Neural progenitor cell (in vitro differentiated cells): ENCODE measurements at regions not wholly inside any gene's neighbourhood (a gene's known extent, or its start where the extent isn't known, plus 50 kb on each side); places are given as distances from the start of the nearest gene placed in this dataset.

Experiments
- DNase-seq: peaks from one replicate; pipeline ENCODE4 v3.0.0-alpha.2; 2016; ENCODE audit warnings: low spot score
- H2AFZ ChIP-seq: fragments of 200-600 bp; sonication (generic); replicated peaks from 2 replicates; pipeline ENCODE4 v1.6.1; 2016; ENCODE audit warnings: antibody characterized with exemption
- H3F3A ChIP-seq: fragments of 200-600 bp; sonication (generic); 2 replicates; pipeline ENCODE4 v1.6.1; 2016; ENCODE audit warnings: antibody characterized with exemption, low read depth
- H3K27ac ChIP-seq: fragments of 200-600 bp; sonication (generic); 2 replicates; pipeline ENCODE4 v1.5.1; 2016; ENCODE audit warnings: mild to moderate bottlenecking
- H3K27me3 ChIP-seq: fragments of 200-600 bp; sonication (generic); 2 replicates; pipeline ENCODE4 v1.6.1; 2016; ENCODE audit warnings: mild to moderate bottlenecking, moderate library complexity
- H3K36me3 ChIP-seq: fragments of 200-600 bp; sonication (generic); 2 replicates; pipeline ENCODE4 v1.5.1; 2016
- H3K4me1 ChIP-seq: fragments of 200-600 bp; sonication (generic); 2 replicates; pipeline ENCODE4 v1.6.1; 2016; ENCODE audit warnings: mixed run types
- H3K4me2 ChIP-seq: fragments of 200-600 bp; sonication (generic); 2 replicates; pipeline ENCODE4 v1.6.1; 2016
- H3K4me3 ChIP-seq: fragments of 200-600 bp; sonication (generic); 2 replicates; pipeline ENCODE4 v1.5.1; 2016
- H3K79me2 ChIP-seq: fragments of 200-600 bp; sonication (generic); 2 replicates; pipeline ENCODE4 v1.6.1; 2016; ENCODE audit warnings: low read depth
- H3K9ac ChIP-seq: fragments of 200-600 bp; sonication (generic); 2 replicates; pipeline ENCODE4 v1.6.1; 2016
- H3K9me3 ChIP-seq: fragments of 200-600 bp; sonication (generic); 2 replicates; pipeline ENCODE4 v1.5.1; 2016; ENCODE audit warnings: low read depth
- H4K20me1 ChIP-seq: fragments of 200-600 bp; sonication (generic); 2 replicates; pipeline ENCODE4 v1.6.1; 2016; ENCODE audit warnings: low read depth
- H3K27ac Mint-ChIP-seq: 3 replicates; pipeline ENCODE4 v1.8.0; 2021; ENCODE audit warnings: mixed read lengths
- H3K27me3 Mint-ChIP-seq: 2 replicates; pipeline ENCODE4 v1.8.0; 2022; ENCODE audit warnings: low read depth, mild to moderate bottlenecking, inconsistent platforms, moderate library complexity, mixed read lengths; ENCODE audit not compliant: insufficient read depth
- H3K36me3 Mint-ChIP-seq: 3 replicates; pipeline ENCODE4 v1.8.0; 2021; ENCODE audit warnings: mixed read lengths
- H3K4me1 Mint-ChIP-seq: 3 replicates; pipeline ENCODE4 v1.8.0; 2021; ENCODE audit warnings: mixed read lengths
- H3K4me3 Mint-ChIP-seq: 3 replicates; pipeline ENCODE4 v1.8.0; 2021; ENCODE audit warnings: mild to moderate bottlenecking, moderate library complexity, mixed read lengths
- H3K9me3 Mint-ChIP-seq: 3 replicates; pipeline ENCODE4 v1.8.0; 2020; ENCODE audit warnings: mixed read lengths
- EZH2 ChIP-seq: fragments of 200-600 bp; sonication (generic); IDR thresholded peaks from 2 replicates; pipeline ENCODE4 v1.6.1; 2017; ENCODE audit warnings: antibody characterized with exemption, mild to moderate bottlenecking, moderate library complexity
- EZH2phosphoT487 ChIP-seq: fragments of 200-600 bp; sonication (generic); IDR thresholded peaks from 2 replicates; pipeline ENCODE4 v1.6.1; 2017; ENCODE audit warnings: antibody characterized with exemption
- TF ChIP-seq, protein P1 (sequence below): fragments of 200-600 bp; sonication (generic); IDR thresholded peaks from 2 replicates; pipeline ENCODE4 v1.5.1; 2017; ENCODE audit warnings: antibody characterized with exemption, mild to moderate bottlenecking

DNA sequence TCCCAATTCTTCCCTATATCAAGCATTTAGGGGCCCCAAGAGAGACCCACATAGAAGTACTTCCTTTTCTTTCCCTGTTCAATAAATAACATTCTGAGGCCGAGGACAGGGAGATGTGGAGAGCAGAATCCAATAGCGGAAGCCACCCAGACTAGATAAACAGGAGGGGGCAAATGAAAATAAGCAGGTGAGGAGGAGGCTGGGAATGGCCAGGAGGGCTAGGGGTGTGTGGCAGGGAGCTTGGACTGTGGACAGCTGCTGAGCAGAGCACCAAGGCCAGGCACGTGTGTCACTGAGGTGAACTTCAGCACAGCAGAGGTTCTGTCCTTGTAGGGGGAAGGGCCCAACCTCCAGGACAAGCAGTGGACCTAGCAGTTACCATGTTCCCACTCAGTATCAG, 339.2 kb downstream of the FOXA2 start:
- H3K9me3 Mint-ChIP-seq: no peaks in the 10 kb centered on the region
- no peaks in the 10 kb centered on the region for H4K20me1 ChIP-seq
- H3K36me3 Mint-ChIP-seq: no peaks in the 10 kb centered on the region
- no peaks in the 10 kb centered on the region for H3K4me1 Mint-ChIP-seq
- no peak overlapping the region for H3K27ac Mint-ChIP-seq
- no peak overlapping the region for H3K27ac ChIP-seq
- H3K27me3 ChIP-seq: no peaks in the 10 kb centered on the region
- H3K4me2 ChIP-seq: no peak overlapping the region
- DNase-seq: no peak
- H3K4me3 Mint-ChIP-seq: no peak overlapping the region
- H3K9ac ChIP-seq: no peak overlapping the region
- no peaks in the 10 kb centered on the region for H3K4me1 ChIP-seq
- no peak overlapping the region for H3K4me3 ChIP-seq
- H3F3A ChIP-seq: no peaks in the 10 kb centered on the region
- no peaks in the 10 kb centered on the region for H3K9me3 ChIP-seq
- TF ChIP-seq, protein P1, sequence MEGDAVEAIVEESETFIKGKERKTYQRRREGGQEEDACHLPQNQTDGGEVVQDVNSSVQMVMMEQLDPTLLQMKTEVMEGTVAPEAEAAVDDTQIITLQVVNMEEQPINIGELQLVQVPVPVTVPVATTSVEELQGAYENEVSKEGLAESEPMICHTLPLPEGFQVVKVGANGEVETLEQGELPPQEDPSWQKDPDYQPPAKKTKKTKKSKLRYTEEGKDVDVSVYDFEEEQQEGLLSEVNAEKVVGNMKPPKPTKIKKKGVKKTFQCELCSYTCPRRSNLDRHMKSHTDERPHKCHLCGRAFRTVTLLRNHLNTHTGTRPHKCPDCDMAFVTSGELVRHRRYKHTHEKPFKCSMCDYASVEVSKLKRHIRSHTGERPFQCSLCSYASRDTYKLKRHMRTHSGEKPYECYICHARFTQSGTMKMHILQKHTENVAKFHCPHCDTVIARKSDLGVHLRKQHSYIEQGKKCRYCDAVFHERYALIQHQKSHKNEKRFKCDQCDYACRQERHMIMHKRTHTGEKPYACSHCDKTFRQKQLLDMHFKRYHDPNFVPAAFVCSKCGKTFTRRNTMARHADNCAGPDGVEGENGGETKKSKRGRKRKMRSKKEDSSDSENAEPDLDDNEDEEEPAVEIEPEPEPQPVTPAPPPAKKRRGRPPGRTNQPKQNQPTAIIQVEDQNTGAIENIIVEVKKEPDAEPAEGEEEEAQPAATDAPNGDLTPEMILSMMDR: no peak
- no peak for TF ChIP-seq EZH2
- TF ChIP-seq EZH2phosphoT487: no peak
- H3K36me3 ChIP-seq: no peaks in the 10 kb centered on the region
- H3K79me2 ChIP-seq: no peaks in the 10 kb centered on the region
- H2AFZ ChIP-seq: no peak overlapping the region
- peaks cover 3% of the 10 kb centered on the region for H3K27me3 Mint-ChIP-seq

DNA sequence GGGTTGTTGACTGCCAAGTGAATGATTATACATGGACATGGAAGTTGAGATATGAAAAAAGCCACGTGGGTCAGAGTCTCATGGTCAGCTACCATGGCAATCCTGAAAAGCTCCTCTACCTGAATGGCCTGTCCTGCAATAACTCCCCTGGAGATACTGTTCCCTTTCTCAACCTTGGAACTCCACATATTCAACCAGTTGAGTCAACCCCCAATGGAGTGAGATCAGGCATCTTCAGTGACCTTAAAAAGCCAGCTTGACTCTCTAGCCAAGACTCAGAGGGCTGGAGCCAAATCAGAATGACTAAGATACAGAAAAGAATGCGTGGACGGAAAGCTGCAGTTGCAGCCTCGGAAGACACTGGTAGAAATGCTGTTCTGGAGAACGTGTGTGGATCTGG, 341.3 kb downstream of the FOXA2 start:
- Histone ChIP-seq H2AFZ (no peak overlapping the region), H3K27ac (no peak overlapping the region), H3K79me2 (no peaks in the 10 kb centered on the region), H3K36me3 (no peaks in the 10 kb centered on the region), H3K9me3 (no peaks in the 10 kb centered on the region), H3F3A (no peaks in the 10 kb centered on the region), H3K27me3 (no peaks in the 10 kb centered on the region), H3K4me1 (no peaks in the 10 kb centered on the region), H3K4me2 (no peak overlapping the region), H3K4me3 (no peak overlapping the region), H3K9ac (no peak overlapping the region), H4K20me1 (no peaks in the 10 kb centered on the region)
- H3K4me3 Mint-ChIP-seq: no peak overlapping the region
- H3K4me1 Mint-ChIP-seq: no peaks in the 10 kb centered on the region
- H3K9me3 Mint-ChIP-seq: no peaks in the 10 kb centered on the region
- peaks cover 7% of the 10 kb centered on the region for H3K27me3 Mint-ChIP-seq
- H3K36me3 Mint-ChIP-seq: no peaks in the 10 kb centered on the region
- no peak for DNase-seq
- H3K27ac Mint-ChIP-seq: no peak overlapping the region
- TF ChIP-seq, protein P1: no peak
- TF ChIP-seq EZH2phosphoT487: no peak
- TF ChIP-seq EZH2: no peak

DNA sequence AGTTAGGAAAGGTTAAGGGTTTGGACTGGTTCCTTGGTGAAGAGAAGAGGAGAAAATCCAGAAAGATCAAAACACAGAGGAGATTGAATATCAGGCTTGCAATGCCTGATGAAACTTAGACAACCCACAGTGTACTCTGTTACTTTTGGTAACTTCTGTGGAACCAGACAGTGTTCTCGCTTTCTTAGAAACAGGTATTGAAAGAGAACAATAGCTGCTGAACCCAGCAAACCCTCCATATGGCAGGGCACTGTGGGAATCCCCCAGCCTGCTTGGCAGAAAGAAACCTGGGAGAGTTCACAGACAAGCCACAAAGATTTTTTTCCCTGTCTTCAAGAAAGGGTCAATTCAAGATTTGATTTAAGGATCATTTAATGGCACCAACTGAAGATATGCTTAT, 342.8 kb downstream of the FOXA2 start:
- no peaks in the 10 kb centered on the region for H3K4me1 Mint-ChIP-seq
- no peak for DNase-seq
- H2AFZ ChIP-seq: peak overlapping the region; percentile 82
- H3K4me1 ChIP-seq: no peaks in the 10 kb centered on the region
- H3K4me3 Mint-ChIP-seq: no peak overlapping the region
- H3K36me3 Mint-ChIP-seq: no peaks in the 10 kb centered on the region
- H3K9ac ChIP-seq: no peak overlapping the region
- no peaks in the 10 kb centered on the region for H3K27me3 ChIP-seq
- H3K9me3 Mint-ChIP-seq: no peaks in the 10 kb centered on the region
- no peaks in the 10 kb centered on the region for H4K20me1 ChIP-seq
- H3K36me3 ChIP-seq: no peaks in the 10 kb centered on the region
- H3K9me3 ChIP-seq: no peaks in the 10 kb centered on the region
- no peak overlapping the region for H3K27ac Mint-ChIP-seq
- peaks cover 7% of the 10 kb centered on the region for H3K27me3 Mint-ChIP-seq
- no peaks in the 10 kb centered on the region for H3K79me2 ChIP-seq
- TF ChIP-seq, protein P1: no peak
- TF ChIP-seq EZH2phosphoT487 (no peak), EZH2 (no peak)
- H3K27ac ChIP-seq: no peak overlapping the region
- H3F3A ChIP-seq: no peaks in the 10 kb centered on the region
- no peak overlapping the region for H3K4me2 ChIP-seq
- H3K4me3 ChIP-seq: no peak overlapping the region

DNA sequence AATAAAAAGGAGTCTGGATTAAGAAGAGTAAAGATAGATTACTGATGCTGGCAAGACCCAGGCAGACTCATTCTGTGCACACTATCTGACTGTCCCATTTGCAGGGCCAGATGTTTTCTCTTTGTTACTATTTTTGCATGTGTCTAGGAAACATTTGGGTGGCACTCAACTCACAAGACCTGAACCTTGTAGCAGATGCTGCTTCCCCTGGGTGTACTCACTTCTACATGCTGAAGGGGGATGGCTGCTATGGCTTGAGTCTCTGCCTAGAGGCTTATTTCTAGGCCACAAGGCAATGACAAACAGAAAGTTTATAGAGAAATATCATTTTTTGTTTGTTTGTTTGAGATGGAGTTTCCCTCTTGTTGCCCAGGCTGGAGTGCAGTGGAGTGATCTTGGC, 351.4 kb downstream of the FOXA2 start:
- no peaks in the 10 kb centered on the region for H3K4me1 ChIP-seq
- Mint-ChIP-seq H3K36me3 (no peaks in the 10 kb centered on the region), H3K9me3 (no peaks in the 10 kb centered on the region), H3K27ac (no peak overlapping the region), H3K4me1 (peaks cover 3% of the 10 kb centered on the region), H3K27me3 (peaks cover 4% of the 10 kb centered on the region), H3K4me3 (no peak overlapping the region)
- H3K36me3 ChIP-seq: no peaks in the 10 kb centered on the region
- H3K9me3 ChIP-seq: no peaks in the 10 kb centered on the region
- no peak for DNase-seq
- H2AFZ ChIP-seq: no peak overlapping the region
- no peaks in the 10 kb centered on the region for H3F3A ChIP-seq
- no peak overlapping the region for H3K4me2 ChIP-seq
- no peak overlapping the region for H3K4me3 ChIP-seq
- TF ChIP-seq EZH2 (no peak), EZH2phosphoT487 (no peak)
- TF ChIP-seq, protein P1: no peak
- H3K27me3 ChIP-seq: no peaks in the 10 kb centered on the region
- H3K27ac ChIP-seq: no peak overlapping the region
- no peaks in the 10 kb centered on the region for H3K79me2 ChIP-seq
- H4K20me1 ChIP-seq: no peaks in the 10 kb centered on the region
- H3K9ac ChIP-seq: no peak overlapping the region
